Gastrocnemius medialis (tissue), 4 donors: ENCODE measurements at regions not wholly inside any gene's neighbourhood (a gene's known extent, or its start where the extent isn't known, plus 50 kb on each side); places are given as distances from the start of the nearest gene placed in this dataset.

Experiments used
- POLR2A ChIP-seq, 2 donors: fragments of 450-650 bp; IDR thresholded peaks; one replicate each; pipeline ENCODE4 v1.6.1; 2017; ENCODE audit warnings: antibody characterized with exemption in 2 of 2, mild to moderate bottlenecking in 2 of 2, moderate library complexity in 2 of 2
- TF ChIP-seq, protein P1 (sequence below), 5 experiments: fragments of 450-650 bp in 3 of 5; fragments of 200-600 bp in 2 of 5; sonication (generic) in 2 of 5; IDR thresholded peaks in 4 of 5; conservative IDR thresholded peaks in 1 of 5; 1 replicate in 4 of 5; 2 replicates in 1 of 5; pipeline ENCODE4 v1.5.1; 2016 to 2019; ENCODE audit warnings: antibody characterized with exemption in 5 of 5, mild to moderate bottlenecking in 3 of 5, moderate library complexity in 3 of 5

DNA sequence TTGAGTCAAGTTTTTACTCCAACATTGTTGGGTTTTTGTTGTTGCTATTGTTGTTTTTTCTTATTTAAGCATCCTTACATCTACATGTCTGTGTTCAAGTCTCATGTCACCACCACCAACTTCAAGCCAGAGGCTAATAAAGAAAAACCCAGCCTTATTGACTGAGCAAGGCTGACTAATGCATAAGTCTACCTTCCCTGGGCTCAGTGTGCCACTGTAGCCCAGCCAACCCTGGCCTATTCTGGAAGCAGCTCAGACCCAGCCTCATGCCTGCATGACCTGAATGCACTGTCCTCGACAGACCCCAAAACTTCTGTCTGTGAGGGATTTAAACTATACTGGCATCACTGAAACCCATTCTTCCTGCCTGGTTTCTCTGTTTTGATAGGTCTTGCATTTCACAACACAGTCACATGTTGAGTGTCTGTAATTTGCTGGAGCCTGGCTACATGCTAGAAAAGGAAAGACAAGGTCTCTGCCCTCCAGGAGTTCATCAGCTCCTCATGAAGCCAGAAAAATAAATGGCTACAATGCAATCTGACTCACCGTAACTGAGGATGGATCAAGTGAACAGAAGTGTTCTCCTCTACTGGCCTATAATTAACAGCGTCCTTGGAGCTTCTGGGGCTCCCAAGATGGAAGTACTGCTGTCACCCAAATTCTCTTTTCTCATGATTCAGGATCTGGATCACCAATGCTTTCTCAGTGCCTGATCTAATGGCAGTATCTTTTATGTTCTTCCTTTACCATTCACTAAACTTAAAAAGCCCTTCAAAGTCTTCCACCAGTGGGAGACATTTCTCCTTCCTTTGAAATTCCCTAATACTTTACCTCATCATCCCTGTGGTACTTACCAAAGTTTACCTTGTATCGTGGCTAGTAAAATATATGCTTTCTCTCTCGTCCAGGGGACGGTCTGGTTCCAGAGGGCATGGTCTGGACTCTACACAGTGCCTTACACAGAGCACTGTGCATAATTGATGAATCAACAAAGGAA lies 103.9 kb upstream of the IFNE start:
- TF ChIP-seq, protein P1, sequence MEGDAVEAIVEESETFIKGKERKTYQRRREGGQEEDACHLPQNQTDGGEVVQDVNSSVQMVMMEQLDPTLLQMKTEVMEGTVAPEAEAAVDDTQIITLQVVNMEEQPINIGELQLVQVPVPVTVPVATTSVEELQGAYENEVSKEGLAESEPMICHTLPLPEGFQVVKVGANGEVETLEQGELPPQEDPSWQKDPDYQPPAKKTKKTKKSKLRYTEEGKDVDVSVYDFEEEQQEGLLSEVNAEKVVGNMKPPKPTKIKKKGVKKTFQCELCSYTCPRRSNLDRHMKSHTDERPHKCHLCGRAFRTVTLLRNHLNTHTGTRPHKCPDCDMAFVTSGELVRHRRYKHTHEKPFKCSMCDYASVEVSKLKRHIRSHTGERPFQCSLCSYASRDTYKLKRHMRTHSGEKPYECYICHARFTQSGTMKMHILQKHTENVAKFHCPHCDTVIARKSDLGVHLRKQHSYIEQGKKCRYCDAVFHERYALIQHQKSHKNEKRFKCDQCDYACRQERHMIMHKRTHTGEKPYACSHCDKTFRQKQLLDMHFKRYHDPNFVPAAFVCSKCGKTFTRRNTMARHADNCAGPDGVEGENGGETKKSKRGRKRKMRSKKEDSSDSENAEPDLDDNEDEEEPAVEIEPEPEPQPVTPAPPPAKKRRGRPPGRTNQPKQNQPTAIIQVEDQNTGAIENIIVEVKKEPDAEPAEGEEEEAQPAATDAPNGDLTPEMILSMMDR (IDR thresholded peaks at IDR 0.05 in 4 of 5, conservative IDR thresholded peaks at IDR 0.05 in 1 of 5): no peak
- no peak for TF ChIP-seq POLR2A (IDR thresholded peaks at IDR 0.05)
